Gastrocnemius medialis (tissue), 4 donors: ENCODE measurements at regions not wholly inside any gene's neighbourhood (a gene's known extent, or its start where the extent isn't known, plus 50 kb on each side); places are given as distances from the start of the nearest gene placed in this dataset.

Experiments
- CTCF ChIP-seq, 5 experiments: fragments of 450-650 bp in 3 of 5; fragments of 200-600 bp in 2 of 5; sonication (generic) in 2 of 5; IDR thresholded peaks in 4 of 5; conservative IDR thresholded peaks in 1 of 5; 1 replicate in 4 of 5; 2 replicates in 1 of 5; pipeline ENCODE4 v1.5.1; 2016 to 2019; ENCODE audit warnings: antibody characterized with exemption in 5 of 5, mild to moderate bottlenecking in 3 of 5, moderate library complexity in 3 of 5
- POLR2A ChIP-seq, 2 donors: fragments of 450-650 bp; IDR thresholded peaks; one replicate each; pipeline ENCODE4 v1.6.1; 2017; ENCODE audit warnings: antibody characterized with exemption in 2 of 2, mild to moderate bottlenecking in 2 of 2, moderate library complexity in 2 of 2

GRCh38 chr15:69946870-69947269 is 150.8 kb downstream of the TLE3 start:
- TF ChIP-seq POLR2A (IDR thresholded peaks at IDR 0.05): no peak
- no peak for TF ChIP-seq CTCF (IDR thresholded peaks at IDR 0.05 in 4 of 5, conservative IDR thresholded peaks at IDR 0.05 in 1 of 5)
